ENCODE measurements at regions not wholly inside any gene's neighbourhood (a gene's known extent, or its start where the extent isn't known, plus 50 kb on each side); places are given as distances from the start of the nearest gene placed in this dataset.

DNA sequence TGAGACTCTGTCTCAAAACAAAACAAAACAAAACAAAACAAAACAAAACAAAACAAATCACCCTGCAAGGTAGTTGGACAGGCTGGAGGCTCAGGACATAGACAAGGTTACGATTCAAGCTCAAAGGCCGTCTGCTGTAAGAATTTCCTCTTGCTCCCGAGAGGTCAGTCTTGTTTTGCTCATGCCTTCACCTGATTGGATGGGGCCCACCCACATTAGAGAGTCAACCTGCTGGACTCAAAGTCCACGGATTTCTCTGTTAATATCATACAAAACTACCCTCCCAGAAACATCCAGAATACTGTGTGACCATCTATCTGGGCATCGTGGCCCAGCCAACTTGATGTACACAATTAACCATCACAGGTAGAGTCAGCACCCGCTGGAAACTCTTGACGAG, 330.0 kb upstream of the EEF2KMT start:
- H3K4me3 ChIP-seq (ENCODE audit: low read depth, low read length), result no peak overlapping the region
- no peak for DNase-seq (ENCODE audit: low read depth)
- TF ChIP-seq, protein P1, sequence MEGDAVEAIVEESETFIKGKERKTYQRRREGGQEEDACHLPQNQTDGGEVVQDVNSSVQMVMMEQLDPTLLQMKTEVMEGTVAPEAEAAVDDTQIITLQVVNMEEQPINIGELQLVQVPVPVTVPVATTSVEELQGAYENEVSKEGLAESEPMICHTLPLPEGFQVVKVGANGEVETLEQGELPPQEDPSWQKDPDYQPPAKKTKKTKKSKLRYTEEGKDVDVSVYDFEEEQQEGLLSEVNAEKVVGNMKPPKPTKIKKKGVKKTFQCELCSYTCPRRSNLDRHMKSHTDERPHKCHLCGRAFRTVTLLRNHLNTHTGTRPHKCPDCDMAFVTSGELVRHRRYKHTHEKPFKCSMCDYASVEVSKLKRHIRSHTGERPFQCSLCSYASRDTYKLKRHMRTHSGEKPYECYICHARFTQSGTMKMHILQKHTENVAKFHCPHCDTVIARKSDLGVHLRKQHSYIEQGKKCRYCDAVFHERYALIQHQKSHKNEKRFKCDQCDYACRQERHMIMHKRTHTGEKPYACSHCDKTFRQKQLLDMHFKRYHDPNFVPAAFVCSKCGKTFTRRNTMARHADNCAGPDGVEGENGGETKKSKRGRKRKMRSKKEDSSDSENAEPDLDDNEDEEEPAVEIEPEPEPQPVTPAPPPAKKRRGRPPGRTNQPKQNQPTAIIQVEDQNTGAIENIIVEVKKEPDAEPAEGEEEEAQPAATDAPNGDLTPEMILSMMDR (IDR thresholded peaks at IDR 0.05; ENCODE audit: insufficient read depth, low read depth, low read length), result no peak

DNA sequence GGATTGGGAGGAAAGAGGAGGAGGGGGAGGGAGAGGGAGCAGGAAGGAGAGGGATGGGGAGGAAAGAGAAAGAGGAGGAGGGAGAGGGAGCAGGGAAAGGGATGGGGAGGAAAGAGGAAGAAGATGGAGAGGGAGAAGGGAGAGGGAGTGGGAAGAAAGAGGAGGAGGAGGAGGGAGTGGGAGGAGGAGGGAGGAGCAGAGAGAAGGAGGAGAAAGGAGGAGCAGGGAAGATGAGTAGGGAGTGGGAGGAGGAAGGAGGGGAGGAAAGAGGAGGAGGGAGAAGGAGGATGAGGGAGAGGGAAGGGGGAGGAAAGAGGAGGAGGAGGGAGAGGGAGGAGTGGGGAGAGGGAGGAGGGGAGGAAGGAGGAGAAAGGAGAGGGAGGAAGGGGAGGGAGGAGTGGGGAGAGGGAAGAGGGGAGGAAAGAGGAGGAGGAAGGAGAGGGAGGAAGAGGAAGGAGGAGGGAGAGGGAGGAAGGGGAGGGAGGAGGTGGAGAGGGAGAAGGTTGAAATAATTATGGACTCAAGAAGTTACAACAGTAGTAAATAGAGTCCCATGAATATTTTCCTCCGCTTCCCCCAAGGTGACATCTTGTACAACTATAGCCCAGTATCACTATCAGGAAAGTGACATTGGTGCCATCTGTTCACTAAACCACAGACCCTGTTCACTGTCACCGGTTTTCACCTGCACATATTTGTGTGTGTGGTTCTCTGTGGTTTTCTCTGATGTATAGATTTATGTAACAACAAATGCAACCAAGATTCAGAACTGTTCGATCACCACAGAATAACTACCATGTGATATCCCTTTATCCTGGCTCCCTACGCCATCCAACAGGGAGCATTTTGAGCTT, 325.3 kb upstream of the EEF2KMT start:
- H3K4me3 ChIP-seq (ENCODE audit: low read depth, low read length), result no peak overlapping the region
- TF ChIP-seq, protein P1 (IDR thresholded peaks at IDR 0.05; ENCODE audit: insufficient read depth, low read depth, low read length), result no peak
- DNase-seq (ENCODE audit: low read depth), result no peak

DNA sequence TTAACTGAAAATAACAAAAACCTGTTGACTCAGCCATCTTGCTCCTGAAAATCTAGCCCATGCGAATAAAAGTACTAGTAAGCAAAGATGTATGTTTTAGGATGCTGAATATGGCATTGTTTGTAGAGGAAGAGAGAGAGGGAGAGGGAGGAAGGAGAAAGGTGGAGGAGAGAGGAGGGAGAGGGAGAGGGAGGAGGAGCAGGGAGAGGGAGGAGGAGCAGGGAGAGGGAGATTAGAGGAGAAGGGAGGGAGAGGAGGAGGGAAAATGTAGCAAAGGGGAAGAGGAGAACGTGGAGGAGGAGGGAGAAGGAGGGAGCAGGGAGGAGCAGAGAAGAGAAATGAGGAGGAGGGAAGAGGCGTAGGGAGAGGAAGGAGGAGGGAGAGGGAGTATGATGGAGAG, 324.5 kb upstream of the EEF2KMT start:
- TF ChIP-seq, protein P1 (IDR thresholded peaks at IDR 0.05; ENCODE audit: insufficient read depth, low read depth, low read length), result no peak
- DNase-seq (ENCODE audit: low read depth), result no peak
- H3K4me3 ChIP-seq (ENCODE audit: low read depth, low read length), result no peak overlapping the region

DNA sequence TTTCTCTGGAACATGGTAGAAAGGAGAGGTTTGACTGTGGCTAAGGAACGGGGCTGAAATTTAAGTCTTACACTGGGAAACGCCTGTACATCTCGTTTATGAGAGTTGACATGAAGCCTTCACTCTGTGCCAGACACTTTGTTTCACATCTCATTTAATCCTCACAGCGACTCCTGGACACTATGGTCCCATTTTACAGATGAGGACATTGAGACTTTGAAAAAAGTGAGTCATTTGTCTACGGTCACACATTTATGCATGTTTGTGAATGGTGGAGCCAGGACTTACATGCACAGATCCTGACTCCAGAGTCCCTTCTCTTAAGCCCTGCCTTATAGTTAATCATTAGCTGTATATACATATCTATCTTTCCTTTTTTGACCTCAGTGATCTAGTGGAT, 318.4 kb upstream of the EEF2KMT start:
- no peak overlapping the region for H3K4me3 ChIP-seq (ENCODE audit: low read depth, low read length)

DNA sequence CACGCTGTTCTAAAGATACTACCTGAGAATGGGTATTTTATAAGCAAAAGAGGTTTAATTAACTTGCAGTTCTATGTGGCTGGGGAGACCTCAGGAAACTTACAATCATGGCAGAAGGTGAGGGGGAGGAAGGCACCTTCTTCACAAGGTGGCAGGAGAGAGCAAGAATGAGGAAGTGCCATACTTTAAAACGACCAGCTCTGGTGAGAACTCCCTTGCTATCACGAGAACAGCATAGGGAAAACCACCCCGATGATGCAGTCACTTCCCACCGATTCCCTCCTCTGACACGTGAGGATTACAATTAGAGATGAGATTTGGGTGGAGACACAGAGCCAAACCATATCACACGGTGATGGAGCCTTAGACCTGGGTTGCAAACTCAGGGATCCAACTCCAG, 317.5 kb upstream of the EEF2KMT start:
- no peak for DNase-seq (ENCODE audit: low read depth)
- no peak overlapping the region for H3K4me3 ChIP-seq (ENCODE audit: low read depth, low read length)
- TF ChIP-seq, protein P1 (IDR thresholded peaks at IDR 0.05; ENCODE audit: insufficient read depth, low read depth, low read length), result no peak

More for the DNA sequence above, 318.4 kb upstream of the EEF2KMT start:
- no peak for DNase-seq (ENCODE audit: low read depth)
- TF ChIP-seq, protein P1 (IDR thresholded peaks at IDR 0.05; ENCODE audit: insufficient read depth, low read depth, low read length), result no peak

DNA sequence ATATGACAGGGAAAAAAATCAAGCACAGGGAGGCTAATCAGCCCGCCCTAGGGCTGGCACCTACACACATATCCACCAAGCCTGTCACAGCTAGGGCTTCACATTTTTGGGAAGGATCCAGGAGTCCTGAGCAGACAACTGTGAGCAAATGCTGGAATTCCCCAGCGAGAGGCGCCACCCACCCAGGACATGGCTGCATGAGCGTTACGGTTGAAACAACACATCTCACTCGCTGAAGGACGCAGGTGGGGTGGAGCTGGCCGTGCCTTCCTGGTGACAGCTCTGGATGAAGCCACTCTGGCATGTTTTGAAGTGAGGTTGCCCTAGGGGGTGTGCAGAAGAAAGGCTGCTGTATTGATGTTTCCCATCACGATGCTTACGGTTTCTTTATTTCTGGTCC, 315.1 kb upstream of the EEF2KMT start:
- TF ChIP-seq, protein P1 (IDR thresholded peaks at IDR 0.05; ENCODE audit: insufficient read depth, low read depth, low read length), result no peak
- no peak overlapping the region for H3K4me3 ChIP-seq (ENCODE audit: low read depth, low read length)
- DNase-seq (ENCODE audit: low read depth), result no peak

All from fibroblast of villous mesenchyme (primary cell).